ENCODE measurements at regions not wholly inside any gene's neighbourhood (a gene's known extent, or its start where the extent isn't known, plus 50 kb on each side); places are given as distances from the start of the nearest gene placed in this dataset.

DNA sequence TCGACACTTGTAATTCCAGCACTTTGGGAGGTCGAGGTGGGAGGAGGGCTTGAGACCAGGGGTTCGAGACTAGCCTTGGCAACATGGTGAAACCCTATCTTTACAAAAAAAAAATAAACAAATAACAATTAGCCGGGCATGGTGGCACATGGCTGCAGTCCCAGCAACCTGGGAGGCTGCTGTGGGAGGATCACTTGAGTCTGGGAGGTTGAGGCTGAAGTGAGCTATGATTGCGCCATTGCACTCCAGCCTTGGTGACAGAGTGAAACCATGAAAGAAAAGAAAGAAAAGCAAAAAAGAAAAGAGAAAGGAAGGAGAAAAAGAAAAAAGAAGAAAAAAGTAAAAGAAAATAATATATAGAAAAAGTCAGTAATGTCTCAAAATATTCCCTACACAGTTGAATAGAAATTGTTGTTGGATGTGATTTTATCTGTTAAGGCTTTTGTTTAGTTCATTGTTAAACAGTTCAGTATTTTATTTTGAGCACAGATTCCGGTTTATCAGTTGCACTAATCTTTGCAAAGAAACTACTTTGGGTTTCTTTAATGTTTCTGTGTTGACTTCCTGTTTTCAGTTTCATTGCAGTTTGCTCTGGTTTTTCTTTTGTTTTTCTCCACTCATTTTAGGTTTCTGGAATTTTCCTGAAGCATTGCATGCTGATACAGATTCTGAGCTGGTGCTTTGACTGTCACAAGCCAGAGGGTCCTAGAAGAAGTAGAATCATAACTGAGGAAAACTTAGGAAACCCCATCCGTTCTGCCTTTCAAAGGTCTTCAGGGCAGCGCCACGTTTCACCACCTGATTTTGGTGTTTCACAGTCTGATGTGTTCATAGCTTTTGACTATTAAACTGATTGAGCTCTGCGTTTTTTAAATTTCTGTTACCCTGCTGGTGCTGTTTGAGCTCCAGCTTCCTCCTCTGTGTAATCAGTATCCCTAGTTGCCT lies 378.6 kb upstream of the AMELY start:
- TF ChIP-seq CTCF (IDR thresholded peaks at IDR 0.05 in 4 of 5, conservative IDR thresholded peaks at IDR 0.05 in 1 of 5) (no peak), POLR2A (IDR thresholded peaks at IDR 0.05) (no peak)
